Brain microvascular endothelial cell (primary cell): ENCODE measurements at regions not wholly inside any gene's neighbourhood (a gene's known extent, or its start where the extent isn't known, plus 50 kb on each side); places are given as distances from the start of the nearest gene placed in this dataset.

Source experiments
- DNase-seq: peaks from one replicate; pipeline ENCODE4 v3.0.0-alpha.2; 2020
- H3K27ac ChIP-seq: fragments of 250-450 bp; sonication (Bioruptor Pico); 2 replicates; pipeline ENCODE4 v1.5.1; 2020; ENCODE audit warnings: mild to moderate bottlenecking, moderate library complexity
- H3K27me3 ChIP-seq: fragments of 250-450 bp; sonication (Bioruptor Pico); replicated peaks from 2 replicates; pipeline ENCODE4 v1.5.1; 2020; ENCODE audit warnings: mild to moderate bottlenecking
- H3K36me3 ChIP-seq: fragments of 250-450 bp; sonication (Bioruptor Pico); replicated peaks from 2 replicates; pipeline ENCODE4 v1.5.1; 2020; ENCODE audit warnings: mild to moderate bottlenecking
- H3K4me3 ChIP-seq: 2 replicates; pipeline ENCODE4 v1.5.1; 2011; ENCODE audit warnings: low read depth, mild to moderate bottlenecking, control low read depth, low read length, moderate library complexity
- CTCF ChIP-seq: IDR thresholded peaks from 2 replicates; pipeline ENCODE4 v1.5.1; 2011; ENCODE audit warnings: low read depth, mild to moderate bottlenecking, moderate library complexity, low read length, control low read depth, inconsistent platforms; ENCODE audit errors: missing control alignments
- in situ Hi-C: cut with HindIII; loops from 2 replicates; pipeline ENCODE4 v1.10.0; 2017; ENCODE audit warnings: low sequenced_read_pairs, low pct_ligation_motif_present

GRCh38 chr4:52358366-52358765 is 300.7 kb downstream of the USP46 start:
- no peaks in the 10 kb centered on the region for H3K36me3 ChIP-seq
- TF ChIP-seq CTCF = no peak

GRCh38 chr4:52358883-52359321 is 300.2 kb downstream of the USP46 start:
- Histone ChIP-seq H3K27me3 (no peaks in the 10 kb centered on the region), H3K36me3 (no peaks in the 10 kb centered on the region), H3K27ac (no peak overlapping the region), H3K4me3 (no peak overlapping the region)
- in situ Hi-C loops = no loop called here
- TF ChIP-seq CTCF = no peak
- DNase-seq = no peak

More at GRCh38 chr4:52358366-52358765, 300.7 kb downstream of the USP46 start:
- in situ Hi-C loops = no loop called here
- no peaks in the 10 kb centered on the region for H3K27me3 ChIP-seq
- H3K4me3 ChIP-seq = no peak overlapping the region
- no peak for DNase-seq
- no peak overlapping the region for H3K27ac ChIP-seq

GRCh38 chr4:52366191-52366590 is 292.9 kb downstream of the USP46 start:
- H3K27ac ChIP-seq = no peak overlapping the region
- TF ChIP-seq CTCF = no peak
- no peak for DNase-seq
- in situ Hi-C loops = no loop called here
- H3K27me3 ChIP-seq = no peaks in the 10 kb centered on the region
- H3K36me3 ChIP-seq = no peaks in the 10 kb centered on the region
- H3K4me3 ChIP-seq = no peak overlapping the region

- Histone ChIP-seq H3K27ac (no peak overlapping the region), H3K27me3 (no peaks in the 10 kb centered on the region), H3K36me3 (no peaks in the 10 kb centered on the region), H3K4me3 (no peak overlapping the region)
- in situ Hi-C loops = no loop called here
- no peak for DNase-seq
- TF ChIP-seq CTCF = no peak
Measured at GRCh38 chr4:52366621-52367020, 292.5 kb downstream of the USP46 start.

GRCh38 chr4:52367282-52367830 is 291.7 kb downstream of the USP46 start:
- no peaks in the 10 kb centered on the region for H3K36me3 ChIP-seq
- in situ Hi-C loops = no loop called here

More at GRCh38 chr4:52367282-52367830, 291.7 kb downstream of the USP46 start:
- Histone ChIP-seq H3K27me3 (no peaks in the 10 kb centered on the region), H3K4me3 (no peak overlapping the region), H3K27ac (no peak overlapping the region)
- DNase-seq = no peak
- no peak for TF ChIP-seq CTCF
